Aorta (tissue), 5 donors: ENCODE measurements at regions not wholly inside any gene's neighbourhood (a gene's known extent, or its start where the extent isn't known, plus 50 kb on each side); places are given as distances from the start of the nearest gene placed in this dataset.
A peak's percentile ranks its signal among the peaks of the same experiment; 100 is the strongest.

Experiments used
- ATAC-seq: fragments of 200-7000 bp; cut with Tn5 transposase; one replicate; pipeline ENCODE4 v1.9.1; 2022; ENCODE audit warnings: moderate library complexity; ENCODE audit not compliant: low FRiP score
- DNase-seq, 2 donors: peaks; one replicate each; pipeline ENCODE4 v3.0.0-alpha.2; 2020
- H3K27ac ChIP-seq, 2 donors: one replicate each; pipeline ENCODE4 v1.5.1; 2013; ENCODE audit warnings: low read length in 2 of 2, mild to moderate bottlenecking in 2 of 2, moderate library complexity in 2 of 2, control low read depth in 1 of 2, inconsistent platforms in 1 of 2, low read depth in 1 of 2
- H3K27me3 ChIP-seq, 2 donors: one replicate each; pipeline ENCODE4 v1.6.1; 2013; ENCODE audit warnings: control low read depth in 1 of 2, low read length in 1 of 2, mild to moderate bottlenecking in 1 of 2, moderate library complexity in 1 of 2; ENCODE audit not compliant: insufficient read depth in 2 of 2, control insufficient read depth in 1 of 2
- H3K36me3 ChIP-seq, 2 donors: one replicate each; pipeline ENCODE4 v1.6.1; 2013; ENCODE audit warnings: control low read depth in 1 of 2, low read length in 1 of 2, mild to moderate bottlenecking in 1 of 2; ENCODE audit not compliant: insufficient read depth in 2 of 2, control insufficient read depth in 1 of 2
- H3K4me1 ChIP-seq, 2 donors: one replicate each; pipeline ENCODE4 v1.6.1; 2013; ENCODE audit warnings: low read length in 2 of 2, control low read depth in 1 of 2, mild to moderate bottlenecking in 1 of 2, moderate library complexity in 1 of 2; ENCODE audit not compliant: insufficient read depth in 2 of 2, control insufficient read depth in 1 of 2
- H3K4me3 ChIP-seq, 2 donors: one replicate each; pipeline ENCODE4 v1.5.1; 2013; ENCODE audit warnings: low read length in 2 of 2, control low read depth in 1 of 2, mild to moderate bottlenecking in 1 of 2
- H3K9me3 ChIP-seq: one replicate; pipeline ENCODE4 v1.6.1; 2013; ENCODE audit warnings: mild to moderate bottlenecking, low read length; ENCODE audit not compliant: control insufficient read depth
- WGBS, 2 donors: extraction: QIAGEN DNeasy Blood & Tissue Kit; methylation state at CpG; one replicate each; pipeline ENCODE4 v1.1.7; 2013; 5-methylcytosine and 5-hydroxymethylcytosine counted together
- intact Hi-C, 2 donors: fragments of 100-400 bp; cut with DNase I; formaldehyde crosslinking; loops; one replicate each; pipeline versions ENCODE4 v1.14.2 to v1.15.0; 2022
- donor health status: healthy with polysubstance abuse.
- donor health status: Bipolar disorder and iron deficiency.
- donor health status: DM: no; HTN: no; CAD: no.
- donor health status: DM: no; HTN: no; CAD: no.
- donor health status: DM: yes; HTN: yes; CAD: no.

GRCh38 chr5:175235251-175235960 lies 208.6 kb downstream of the DRD1 start:
- no peak for DNase-seq
- intact Hi-C loops, result no loop called here
- 56 to 59% methylated on average over 9 of the region's 9 CpGs for WGBS, 2 donors
- Histone ChIP-seq H3K36me3 (no peaks in the 10 kb centered on the region), H3K4me3 (no peak overlapping the region), H3K27me3 (no peaks in the 10 kb centered on the region), H3K4me1 (no peaks in the 10 kb centered on the region), H3K9me3 (no peaks in the 10 kb centered on the region), H3K27ac (no peak overlapping the region)
- ATAC-seq, result no peak

DNA sequence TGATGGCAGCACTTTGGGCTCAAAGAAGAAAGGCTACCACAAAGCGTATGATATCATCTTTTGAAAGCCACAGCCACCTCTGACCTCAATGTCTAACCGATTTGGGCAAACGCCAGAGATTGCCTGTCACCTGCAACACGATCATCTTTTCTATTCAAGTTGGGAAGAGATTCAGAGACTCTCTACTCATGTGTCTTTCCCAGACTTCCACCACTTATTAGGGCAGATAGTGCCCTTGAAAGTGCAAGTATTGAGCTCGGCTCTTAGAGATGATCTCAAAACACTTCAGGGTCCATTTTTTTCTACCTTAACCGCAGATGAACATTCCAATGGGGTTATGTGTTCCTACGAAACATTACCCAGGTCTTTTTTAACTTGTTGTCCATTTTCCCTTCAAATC lies 213.7 kb downstream of the DRD1 start:
- intact Hi-C loops, result no loop called here
- Histone ChIP-seq H3K4me1 (peaks cover 0 to 8% of the 10 kb centered on the region in 2 donors), H3K9me3 (no peaks in the 10 kb centered on the region), H3K36me3 (peaks cover 0 to 2% of the 10 kb centered on the region in 2 donors), H3K27me3 (no peaks in the 10 kb centered on the region), H3K27ac (no peak overlapping the region), H3K4me3 (no peak overlapping the region)
- whole genome bisulfite sequencing, 2 donors, result 78 to 79% methylated on average over 7 of the region's 7 CpGs
- no peak for DNase-seq
- no peak for ATAC-seq

DNA sequence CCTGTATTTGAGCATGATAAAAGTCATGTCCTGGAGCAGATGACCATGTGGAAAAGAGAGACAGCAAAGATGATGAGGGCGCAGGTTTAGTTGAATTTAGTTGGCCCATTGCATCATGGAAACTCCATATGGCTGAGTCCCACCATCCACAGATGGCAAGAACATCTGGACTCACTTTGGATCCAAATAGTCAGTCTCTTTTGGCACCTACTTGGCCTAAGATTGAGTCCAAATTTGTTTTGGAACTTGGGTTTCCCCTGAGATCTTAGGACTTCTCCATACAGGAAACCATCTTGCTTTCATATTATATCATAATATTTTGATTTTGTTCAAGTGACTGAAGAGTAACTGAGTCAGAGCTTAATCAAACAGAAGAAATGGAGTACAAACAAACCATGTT lies 217.5 kb downstream of the DRD1 start:
- H3K36me3 ChIP-seq, result peaks cover 0 to 2% of the 10 kb centered on the region in 2 donors
- H3K27ac ChIP-seq, result no peak overlapping the region
- DNase-seq, result no peak
- intact Hi-C loops, result no loop called here
- no peak for ATAC-seq
- H3K9me3 ChIP-seq, result no peaks in the 10 kb centered on the region
- H3K27me3 ChIP-seq, result no peaks in the 10 kb centered on the region
- no peak overlapping the region for H3K4me3 ChIP-seq
- WGBS, 2 donors, result 6 to 13% methylated on average over 1 of the region's 1 CpG
- H3K4me1 ChIP-seq, result peaks cover 0 to 8% of the 10 kb centered on the region in 2 donors

DNA sequence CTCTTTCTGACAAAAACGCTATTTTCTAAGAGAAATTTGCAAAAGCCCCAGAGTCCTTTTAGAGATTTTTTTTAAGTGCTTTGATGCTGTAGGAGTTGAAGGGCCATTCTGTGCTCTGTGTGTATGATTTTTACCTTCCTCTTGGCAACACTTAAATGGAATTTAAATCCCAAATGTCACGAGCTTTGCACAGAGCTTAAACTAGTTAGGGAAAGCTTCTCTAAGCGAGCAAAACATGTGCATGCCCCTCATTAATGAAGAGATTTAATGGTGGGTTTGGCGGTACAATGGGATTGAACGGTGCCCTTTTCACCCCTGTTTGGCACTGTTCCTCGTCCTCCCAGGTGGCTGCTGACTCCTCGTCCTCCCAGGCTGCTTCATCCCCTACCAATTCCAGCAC lies 220.7 kb downstream of the DRD1 start:
- DNase-seq (no peak), ATAC-seq (no peak)
- Histone ChIP-seq H3K4me3 (no peak overlapping the region), H3K27ac (no peak overlapping the region), H3K4me1 (peaks cover 0 to 8% of the 10 kb centered on the region in 2 donors), H3K36me3 (peaks cover 0 to 2% of the 10 kb centered on the region in 2 donors), H3K27me3 (no peaks in the 10 kb centered on the region), H3K9me3 (no peaks in the 10 kb centered on the region)
- WGBS, 2 donors, result 85 to 88% methylated on average over 7 of the region's 7 CpGs
- intact Hi-C loops, result no loop called here

DNA sequence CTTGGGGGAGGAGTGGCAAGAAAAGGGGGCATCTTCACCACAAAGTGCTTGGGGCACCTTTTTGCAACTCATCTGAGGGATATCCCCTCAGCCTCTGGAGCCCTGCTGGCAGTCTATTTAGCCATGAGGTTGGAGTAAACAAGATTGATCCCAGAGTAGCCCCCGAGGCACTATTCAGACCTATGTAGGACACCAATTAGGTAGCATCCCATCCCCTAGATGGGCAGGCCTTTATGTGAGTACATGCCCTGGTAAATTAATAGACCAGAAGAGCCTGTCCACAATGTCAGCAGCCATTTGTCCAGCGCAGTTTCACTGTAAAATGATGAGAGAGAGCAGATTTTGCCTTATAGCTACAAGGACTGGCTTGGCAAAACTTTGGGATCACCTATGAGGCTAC lies 221.4 kb downstream of the DRD1 start:
- 97 to 98% methylated on average over 2 of the region's 2 CpGs for WGBS, 2 donors
- ATAC-seq (no peak), DNase-seq (no peak)
- Histone ChIP-seq H3K27ac (no peak overlapping the region), H3K36me3 (no peaks in the 10 kb centered on the region), H3K9me3 (no peaks in the 10 kb centered on the region), H3K4me1 (peaks cover 0 to 10% of the 10 kb centered on the region in 2 donors), H3K4me3 (no peak overlapping the region), H3K27me3 (no peaks in the 10 kb centered on the region)
- intact Hi-C loops, result no loop called here

DNA sequence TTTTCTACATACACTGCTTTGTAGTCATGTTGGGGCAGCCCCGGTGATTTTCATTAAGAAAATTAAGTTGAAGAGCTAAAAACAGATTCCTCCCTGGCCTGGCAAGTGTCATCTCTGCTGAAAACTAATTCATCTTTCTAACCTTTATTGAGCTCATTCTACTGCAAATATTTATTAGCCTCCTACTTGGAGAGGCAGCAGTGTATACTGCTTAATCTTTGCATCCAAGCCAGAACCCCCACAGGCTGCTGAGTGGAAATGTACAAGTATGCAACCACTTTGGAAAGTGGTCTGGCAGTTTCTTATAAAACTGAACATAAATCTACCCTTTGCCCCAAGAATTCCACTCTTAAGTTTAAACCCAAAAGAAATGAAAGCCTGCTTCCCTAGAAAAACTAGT lies 223.4 kb downstream of the DRD1 start:
- Histone ChIP-seq H3K9me3 (no peaks in the 10 kb centered on the region), H3K27ac (no peak overlapping the region), H3K4me1 (peaks cover 2 to 5% of the 10 kb centered on the region in 2 donors), H3K27me3 (no peaks in the 10 kb centered on the region), H3K36me3 (no peaks in the 10 kb centered on the region), H3K4me3 (no peak overlapping the region)
- DNase-seq (no peak), ATAC-seq (no peak)
- intact Hi-C loops, result no loop called here
- 94 to 95% methylated on average over 1 of the region's 1 CpG for WGBS, 2 donors

GRCh38 chr5:175219366-175219765 lies 224.6 kb downstream of the DRD1 start:
- intact Hi-C loops, result loop anchor here in 1 of 2 donors (5.0 to 10.0 kb wide), 3 partner anchors 225 to 265 kb away; partner anchors contain the start of gene DRD1
- H3K9me3 ChIP-seq, result no peaks in the 10 kb centered on the region
- H3K27me3 ChIP-seq, result no peaks in the 10 kb centered on the region
- H3K4me3 ChIP-seq, result no peak overlapping the region
- ATAC-seq (no peak), DNase-seq (no peak)
- no peak overlapping the region for H3K27ac ChIP-seq
- H3K36me3 ChIP-seq, result no peaks in the 10 kb centered on the region
- 2 to 3% methylated on average over 2 of the region's 2 CpGs for WGBS, 2 donors
- H3K4me1 ChIP-seq, result peaks cover 5% of the 10 kb centered on the region in 2 donors

- ATAC-seq (peak; percentile 73), DNase-seq (peak; percentile 89 to 93)
- no peaks in the 10 kb centered on the region for H3K9me3 ChIP-seq
- H3K4me3 ChIP-seq, result no peak overlapping the region
- no peaks in the 10 kb centered on the region for H3K27me3 ChIP-seq
- WGBS, 2 donors, result 4 to 6% methylated on average over 6 of the region's 6 CpGs
- peak overlapping the region; percentile 7 to 100 for H3K27ac ChIP-seq
- H3K4me1 ChIP-seq, result peaks cover 5 to 9% of the 10 kb centered on the region in 2 donors
- H3K36me3 ChIP-seq, result no peaks in the 10 kb centered on the region
- intact Hi-C loops, result loop anchor here in 1 of 2 donors (5.0 to 10.0 kb wide), 3 partner anchors 228 to 262 kb away; partner anchors contain the start of gene DRD1
Measured at GRCh38 chr5:175216991-175217390, 227.0 kb downstream of the DRD1 start.

DNA sequence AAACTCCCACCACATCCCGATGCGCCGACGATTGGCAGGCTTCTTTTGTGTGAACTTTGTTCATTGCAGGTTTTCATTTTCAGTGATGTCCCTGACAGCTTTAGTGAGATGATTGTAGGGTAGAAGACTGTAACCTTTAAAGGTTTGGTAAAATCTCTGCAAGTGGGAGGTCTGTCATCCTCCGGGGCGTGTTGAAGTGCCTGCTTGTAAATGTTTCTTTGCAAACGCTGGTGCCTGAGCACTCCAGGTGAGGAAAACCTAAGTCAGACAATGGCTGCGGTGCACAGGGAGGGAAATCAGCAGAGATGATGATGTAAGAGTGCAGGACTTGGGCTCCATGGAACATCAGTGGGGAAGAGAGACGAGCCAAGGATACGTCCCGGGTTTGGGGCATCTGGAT lies 228.1 kb downstream of the DRD1 start:
- H3K4me3 ChIP-seq, result no peak overlapping the region
- intact Hi-C loops, result loop anchor here in 1 of 2 donors (5.0 to 10.0 kb wide), 3 partner anchors 229 to 261 kb away; partner anchors contain the start of gene DRD1
- H3K27me3 ChIP-seq, result no peaks in the 10 kb centered on the region
- no peak for DNase-seq
- no peak for ATAC-seq
- H3K27ac ChIP-seq, result peak overlapping the region in 1 of 2 donors; percentile 100
- no peaks in the 10 kb centered on the region for H3K9me3 ChIP-seq
- H3K4me1 ChIP-seq, result peaks cover 5 to 9% of the 10 kb centered on the region in 2 donors
- 61 to 65% methylated on average over 11 of the region's 11 CpGs for WGBS, 2 donors
- H3K36me3 ChIP-seq, result no peaks in the 10 kb centered on the region
